ENCODE measurements at regions not wholly inside any gene's neighbourhood (a gene's known extent, or its start where the extent isn't known, plus 50 kb on each side); places are given as distances from the start of the nearest gene placed in this dataset.
"Not testable (repeated sequence)": the region's sequence is repeated elsewhere in the genome, so short reads cannot be mapped to it uniquely, and the experiment has no call there.

DNA sequence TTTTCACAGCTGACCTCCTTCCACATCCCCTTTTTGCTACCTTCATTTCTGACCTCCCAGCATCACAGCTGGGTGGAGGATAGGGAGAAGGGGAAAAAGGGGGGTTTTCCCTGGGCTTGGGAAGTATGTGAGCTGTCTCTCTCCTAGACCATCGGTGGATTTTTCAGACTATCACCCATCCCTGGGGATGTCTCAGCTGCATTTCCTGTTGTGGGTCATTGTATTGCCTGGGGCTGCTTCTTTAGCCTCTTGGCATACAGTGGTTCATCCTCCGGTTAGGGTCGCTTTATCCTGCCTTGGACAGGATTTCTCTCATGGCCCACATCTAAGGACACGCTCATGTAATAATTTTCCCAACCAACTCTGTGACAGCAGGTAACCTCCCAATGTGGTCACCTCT is 142.5 kb upstream of the ARG1 start:
- DNase-seq = no peak

DNA sequence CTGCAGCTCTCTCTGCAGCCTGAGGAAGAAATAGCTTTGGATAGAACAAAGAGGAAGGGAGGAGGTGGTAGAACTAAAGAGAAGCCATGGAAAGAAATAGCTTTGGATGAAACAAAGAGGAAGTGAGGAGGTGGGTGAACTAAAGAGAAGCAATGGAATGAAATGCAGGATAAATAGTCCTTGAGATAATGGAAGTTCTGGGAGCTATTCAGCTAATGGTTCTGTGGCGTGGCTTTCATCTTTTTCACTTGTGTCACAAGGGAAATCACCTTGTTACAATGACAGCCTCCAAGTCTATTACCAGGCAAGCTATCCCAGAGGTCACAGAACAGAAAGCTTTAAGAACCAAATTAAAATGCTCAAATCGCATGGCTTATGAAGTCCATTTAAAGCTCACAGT is 141.3 kb upstream of the ARG1 start:
- DNase-seq = no peak

DNA sequence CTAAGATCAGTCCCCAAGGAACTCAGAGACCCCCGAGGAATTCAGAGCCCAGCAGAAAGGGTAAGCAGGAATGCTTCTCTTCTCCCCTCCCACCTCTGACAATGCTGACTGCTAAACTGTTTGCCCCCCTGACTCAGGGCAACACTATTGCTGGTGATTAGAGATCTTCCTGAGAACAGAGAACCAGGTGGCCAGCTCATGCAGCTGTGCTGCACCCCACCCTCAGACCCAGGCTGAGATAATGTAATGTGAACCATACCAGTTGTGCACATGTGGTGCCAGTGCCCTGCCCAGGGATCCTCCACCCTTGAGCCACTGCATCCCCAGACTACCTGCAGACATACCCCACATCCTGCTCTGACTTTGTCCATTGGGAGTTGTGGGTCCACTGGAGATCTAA is 139.1 kb upstream of the ARG1 start:
- DNase-seq = no peak

- DNase-seq = no peak
These were observed 136.7 kb upstream of the ARG1 start for GRCh38 chr6:131436358-131436757.

DNA sequence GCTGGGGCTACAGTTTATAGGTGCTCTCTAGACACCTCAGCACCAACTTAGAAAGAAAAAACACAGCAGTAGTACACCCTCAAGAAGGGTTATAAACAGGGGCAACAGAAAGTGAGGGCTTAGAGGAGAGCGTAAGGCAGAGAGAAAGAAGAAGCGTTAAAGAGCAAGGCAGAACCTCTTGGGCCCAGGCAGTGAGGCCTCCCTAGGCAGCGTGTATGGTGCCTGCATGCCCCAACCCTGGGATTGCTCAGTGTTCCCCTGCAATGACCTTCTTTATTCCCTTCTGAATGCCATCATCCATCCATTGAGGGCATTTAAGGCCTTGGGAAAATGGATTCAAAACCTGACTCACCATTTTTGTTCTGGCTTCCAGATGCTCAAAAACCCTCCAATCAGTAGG is 130.0 kb upstream of the ARG1 start:
- DNase-seq = no peak

GRCh38 chr6:131443514-131443913 is 129.5 kb upstream of the ARG1 start:
- DNase-seq = no peak

- not testable (repeated sequence) for DNase-seq
These were observed 127.7 kb upstream of the ARG1 start for GRCh38 chr6:131445356-131445755.

DNA sequence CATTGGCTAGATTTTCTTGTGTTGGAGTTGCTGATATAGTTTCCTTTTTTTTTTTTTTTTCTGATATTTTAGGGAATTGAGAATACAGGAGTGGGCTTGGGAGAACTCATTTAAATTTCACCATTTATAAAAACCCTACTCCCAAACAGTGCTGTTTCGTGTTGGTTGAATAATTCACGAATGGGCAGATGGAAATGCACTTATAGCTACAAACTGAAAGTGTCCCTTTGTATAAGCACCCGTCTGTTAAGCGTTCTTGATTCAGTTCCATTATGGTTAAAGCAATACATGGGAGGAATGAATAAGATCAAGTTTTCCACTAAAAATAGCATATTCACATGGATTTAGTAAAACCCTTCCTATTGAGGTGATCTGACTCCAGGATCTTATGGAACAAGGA is 122.2 kb upstream of the ARG1 start:
- no peak for DNase-seq

GRCh38 chr6:131451321-131452144 is 121.5 kb upstream of the ARG1 start:
- no peak for DNase-seq

- DNase-seq = no peak
These were observed 119.2 kb upstream of the ARG1 start for GRCh38 chr6:131453803-131454202.

DNA sequence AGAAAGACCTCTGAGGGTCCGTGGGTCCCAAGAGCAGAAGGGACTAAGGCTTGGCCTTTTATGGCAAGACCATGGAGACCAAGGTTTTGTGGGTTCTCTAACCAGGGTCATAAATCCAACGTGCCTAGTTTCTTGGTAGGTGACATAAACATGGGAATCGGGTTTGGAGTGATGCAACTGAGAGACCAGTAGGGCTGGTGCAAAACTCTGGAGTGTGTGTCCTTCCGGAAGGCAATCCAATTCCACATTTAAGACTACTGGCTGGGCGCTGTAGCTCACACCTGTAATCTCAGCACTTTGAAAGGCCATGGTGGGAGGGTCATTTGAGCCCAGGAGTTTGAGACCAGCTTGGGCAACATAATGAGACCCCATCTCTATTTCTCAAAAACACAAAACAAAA is 116.5 kb upstream of the ARG1 start:
- no peak for DNase-seq

GRCh38 chr6:131459005-131459404 is 114.0 kb upstream of the ARG1 start:
- DNase-seq = no peak

- DNase-seq = no peak
These were observed 112.4 kb upstream of the ARG1 start for GRCh38 chr6:131460614-131461000.

DNA sequence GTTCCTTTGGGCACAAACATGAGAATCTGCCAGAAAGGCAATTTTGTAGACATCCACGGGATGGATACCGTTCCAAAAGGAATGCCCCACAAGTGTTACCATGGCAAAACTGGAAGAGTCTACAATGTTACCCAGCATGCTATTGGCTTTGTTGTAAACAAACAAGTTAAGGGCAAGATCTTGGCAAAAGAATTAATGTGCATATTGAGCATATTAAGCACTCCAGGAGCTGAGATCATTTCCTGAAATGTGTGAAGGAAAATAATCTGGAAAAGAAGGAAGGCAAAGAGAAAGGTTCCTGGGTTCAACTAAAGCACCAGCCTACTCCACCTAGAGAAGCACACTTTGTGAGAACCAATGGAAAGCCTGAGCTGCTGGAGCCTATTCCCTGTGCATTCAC is 103.9 kb upstream of the ARG1 start:
- no peak for DNase-seq

- DNase-seq = peak; percentile 48
These were observed 102.5 kb upstream of the ARG1 start for GRCh38 chr6:131470534-131470933.

GRCh38 chr6:131471331-131471730 is 101.7 kb upstream of the ARG1 start:
- no peak for DNase-seq

DNA sequence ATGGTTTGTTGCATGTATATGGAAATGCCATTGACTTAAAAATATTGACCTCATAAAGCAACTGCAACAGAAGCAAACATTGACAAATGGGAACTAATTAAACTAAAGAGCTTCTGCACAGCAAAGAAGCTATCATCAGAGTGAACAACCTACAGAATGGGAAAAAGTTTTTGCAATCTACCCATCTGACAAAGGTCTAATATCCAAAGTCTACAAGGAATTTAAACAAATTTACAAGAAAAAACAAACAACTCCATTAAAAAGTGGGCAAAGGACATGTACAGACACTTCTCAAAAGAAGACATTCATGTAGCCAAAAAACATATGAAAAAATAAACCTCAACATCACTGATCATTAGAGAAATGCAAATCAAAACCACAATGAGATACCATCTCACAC is 99.7 kb upstream of the ARG1 start:
- DNase-seq = not testable (repeated sequence)

GRCh38 chr6:131476362-131476761 is 96.7 kb upstream of the ARG1 start:
- DNase-seq = no peak

DNA sequence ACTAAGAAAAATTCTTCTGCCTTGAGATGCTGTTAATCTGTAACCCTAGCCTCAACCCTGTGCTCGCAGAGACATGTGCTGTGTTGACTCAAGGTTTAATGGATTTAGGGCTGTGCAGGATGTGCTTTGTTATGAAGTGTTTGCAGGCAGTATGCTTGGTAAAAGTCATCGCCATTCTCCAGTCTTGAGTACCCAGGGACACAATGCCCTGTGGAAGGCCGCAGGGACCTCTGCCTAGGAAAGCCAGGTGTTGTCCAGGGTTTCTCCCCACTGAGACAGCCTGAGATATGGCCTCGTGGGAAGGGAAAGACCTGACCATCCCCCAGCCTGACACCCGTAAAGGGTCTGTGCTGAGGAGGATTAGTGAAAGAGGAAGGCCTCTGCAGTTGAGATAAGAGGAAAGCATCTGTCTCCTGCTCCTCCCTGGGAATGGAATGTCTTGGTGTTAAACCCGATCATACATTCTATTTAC is 94.2 kb upstream of the ARG1 start:
- not testable (repeated sequence) for DNase-seq

GRCh38 chr6:131486608-131487007 is 86.4 kb upstream of the ARG1 start:
- DNase-seq = no peak

GRCh38 chr6:131488780-131489179 is 84.2 kb upstream of the ARG1 start:
- no peak for DNase-seq

- no peak for DNase-seq
These were observed 82.6 kb upstream of the ARG1 start for GRCh38 chr6:131490441-131490840.

DNA sequence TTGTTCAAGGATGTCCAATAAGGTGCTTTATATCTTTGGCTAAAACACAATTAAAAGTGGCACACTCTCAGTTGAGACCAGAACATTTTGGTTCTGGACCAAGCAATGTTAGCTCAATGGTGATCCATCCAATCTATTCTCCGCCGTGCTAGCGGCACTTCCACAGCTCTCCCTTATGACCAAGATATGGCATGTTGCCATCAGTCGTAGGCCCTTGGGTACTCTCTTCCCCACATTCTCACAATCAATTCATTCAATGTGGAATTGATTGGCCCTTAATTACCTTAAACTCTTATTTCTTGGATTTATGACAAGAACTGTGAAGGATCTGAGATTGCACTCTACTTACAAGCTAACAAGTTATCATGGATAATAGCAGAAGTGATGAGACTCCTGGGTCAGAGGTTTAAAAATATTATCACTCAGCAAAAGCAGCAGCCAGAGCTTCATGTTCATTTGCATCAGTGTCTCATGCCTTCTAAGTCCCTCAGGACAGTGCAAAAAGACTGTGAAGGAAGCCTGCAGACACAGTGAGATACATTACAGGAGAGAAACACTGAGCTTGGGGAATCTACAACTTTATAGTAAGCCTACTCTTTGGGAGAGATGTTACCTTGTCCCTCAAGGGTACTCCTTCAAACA is 80.0 kb upstream of the ARG1 start:
- no peak for DNase-seq

GRCh38 chr6:131504387-131504786 is 68.6 kb upstream of the ARG1 start:
- not testable (repeated sequence) for DNase-seq

DNA sequence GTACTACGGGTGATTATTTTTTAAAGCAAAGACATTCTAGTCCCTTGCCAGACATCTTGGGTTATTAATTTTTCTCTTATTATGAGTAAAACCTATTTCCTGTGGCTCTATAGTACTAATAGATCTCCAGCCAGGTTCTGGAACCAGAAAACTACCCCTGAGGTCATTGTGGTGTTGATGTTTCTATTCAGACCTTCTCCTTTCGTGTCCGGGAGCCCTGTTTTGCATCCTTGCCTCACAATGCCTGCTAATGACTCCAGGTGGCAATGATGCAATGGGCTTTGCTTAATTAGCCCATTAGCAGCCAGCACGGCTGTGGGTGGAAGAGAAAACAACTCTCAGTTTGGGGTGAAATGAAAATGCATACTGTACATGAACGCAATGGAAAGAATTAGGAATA is 62.9 kb upstream of the ARG1 start:
- DNase-seq = no peak
